Hepatocyte (in vitro differentiated cells): ENCODE measurements at regions not wholly inside any gene's neighbourhood (a gene's known extent, or its start where the extent isn't known, plus 50 kb on each side); places are given as distances from the start of the nearest gene placed in this dataset.

Experiments used
- DNase-seq: peaks from one replicate; pipeline ENCODE4 v3.0.0-alpha.2; 2016; ENCODE audit warnings: low spot score
- H2AFZ ChIP-seq: fragments of 200-600 bp; sonication (generic); 2 replicates; pipeline ENCODE4 v1.6.0; 2016; ENCODE audit warnings: antibody characterized with exemption, mild to moderate bottlenecking
- H3K27ac ChIP-seq: fragments of 200-600 bp; sonication (generic); 2 replicates; pipeline ENCODE4 v1.5.1; 2016; ENCODE audit warnings: mild to moderate bottlenecking
- H3K27me3 ChIP-seq: fragments of 200-600 bp; sonication (generic); 2 replicates; pipeline ENCODE4 v1.6.1; 2016
- H3K36me3 ChIP-seq: fragments of 200-600 bp; sonication (generic); replicated peaks from 2 replicates; pipeline ENCODE4 v1.5.1; 2016; ENCODE audit warnings: low read depth; ENCODE audit not compliant: insufficient read depth
- H3K4me1 ChIP-seq: fragments of 200-600 bp; sonication (generic); 2 replicates; pipeline ENCODE4 v1.5.1; 2016; ENCODE audit warnings: mild to moderate bottlenecking, moderate library complexity; ENCODE audit not compliant: insufficient read depth
- H3K4me2 ChIP-seq: fragments of 200-600 bp; sonication (generic); 2 replicates; pipeline ENCODE4 v1.6.0; 2016
- H3K4me3 ChIP-seq: fragments of 200-600 bp; sonication (generic); 2 replicates; pipeline ENCODE4 v1.5.1; 2016; ENCODE audit warnings: mild to moderate bottlenecking
- H3K79me2 ChIP-seq: fragments of 200-600 bp; sonication (generic); 2 replicates; pipeline ENCODE4 v1.6.0; 2017; ENCODE audit warnings: mild to moderate bottlenecking
- H3K9me2 ChIP-seq: fragments of 200-600 bp; sonication (generic); replicated peaks from 2 replicates; pipeline ENCODE4 v1.6.0; 2017; ENCODE audit warnings: mild to moderate bottlenecking; ENCODE audit not compliant: insufficient read depth
- H3K9me3 ChIP-seq: fragments of 200-600 bp; sonication (generic); 2 replicates; pipeline ENCODE4 v1.5.1; 2016; ENCODE audit warnings: low read depth, mild to moderate bottlenecking
- H4K20me1 ChIP-seq: fragments of 200-600 bp; sonication (generic); 2 replicates; pipeline ENCODE4 v1.6.0; 2016; ENCODE audit warnings: mild to moderate bottlenecking; ENCODE audit not compliant: insufficient read depth, poor library complexity, severe bottlenecking
- CTCF ChIP-seq: fragments of 200-600 bp; sonication (generic); IDR thresholded peaks from 2 replicates; pipeline ENCODE4 v1.5.1; 2016; ENCODE audit warnings: antibody characterized with exemption, mild to moderate bottlenecking; ENCODE audit not compliant: poor library complexity
- EZH2 ChIP-seq: fragments of 200-600 bp; sonication (generic); IDR thresholded peaks from 2 replicates; pipeline ENCODE4 v1.6.1; 2016; ENCODE audit warnings: antibody characterized with exemption, mild to moderate bottlenecking, borderline replicate concordance
- EZH2phosphoT487 ChIP-seq: fragments of 200-600 bp; sonication (generic); IDR thresholded peaks from one replicate; pipeline ENCODE4 v1.6.1; 2018; ENCODE audit warnings: antibody characterized with exemption, mild to moderate bottlenecking, low read depth, moderate library complexity; ENCODE audit not compliant: unreplicated experiment, severe bottlenecking
- WGBS: methylation state at CpG from one replicate; pipeline ENCODE4 v1.1.6; 2016; ENCODE audit warnings: low lambda C conversion rate; ENCODE audit errors: missing lambda C conversion rate; 5-methylcytosine and 5-hydroxymethylcytosine counted together

GRCh38 chr19:28331596-28331995, 881.4 kb downstream of the UQCRFS1 start:
- DNase-seq: no peak
- no peak overlapping the region for H2AFZ ChIP-seq
- no peaks in the 10 kb centered on the region for H3K4me1 ChIP-seq
- TF ChIP-seq EZH2 (no peak), CTCF (no peak), EZH2phosphoT487 (no peak)
- H3K9me2 ChIP-seq: no peaks in the 10 kb centered on the region
- no peaks in the 10 kb centered on the region for H4K20me1 ChIP-seq
- H3K4me2 ChIP-seq: no peak overlapping the region
- no peak overlapping the region for H3K4me3 ChIP-seq
- H3K79me2 ChIP-seq: no peaks in the 10 kb centered on the region
- no peaks in the 10 kb centered on the region for H3K27me3 ChIP-seq
- no peaks in the 10 kb centered on the region for H3K9me3 ChIP-seq
- 87% methylated on average over 7 of the region's 7 CpGs for WGBS
- H3K27ac ChIP-seq: no peak overlapping the region
- no peaks in the 10 kb centered on the region for H3K36me3 ChIP-seq

GRCh38 chr19:28330831-28331230, 882.1 kb downstream of the UQCRFS1 start:
- Histone ChIP-seq H3K4me2 (no peak overlapping the region), H3K4me1 (no peaks in the 10 kb centered on the region), H2AFZ (no peak overlapping the region), H3K9me2 (no peaks in the 10 kb centered on the region), H4K20me1 (no peaks in the 10 kb centered on the region), H3K4me3 (no peak overlapping the region), H3K9me3 (no peaks in the 10 kb centered on the region), H3K27me3 (no peaks in the 10 kb centered on the region), H3K27ac (no peak overlapping the region), H3K36me3 (no peaks in the 10 kb centered on the region), H3K79me2 (no peaks in the 10 kb centered on the region)
- TF ChIP-seq CTCF (no peak), EZH2phosphoT487 (no peak), EZH2 (no peak)
- DNase-seq: no peak
- WGBS: 52% methylated on average over 1 of the region's 1 CpG

- no peak overlapping the region for H3K27ac ChIP-seq
- H3K4me2 ChIP-seq: no peak overlapping the region
Measured at GRCh38 chr19:28329429-28329828, 883.5 kb downstream of the UQCRFS1 start.

More at GRCh38 chr19:28329429-28329828, 883.5 kb downstream of the UQCRFS1 start:
- no peaks in the 10 kb centered on the region for H3K9me2 ChIP-seq
- H3K9me3 ChIP-seq: no peaks in the 10 kb centered on the region
- H4K20me1 ChIP-seq: no peaks in the 10 kb centered on the region
- H3K36me3 ChIP-seq: no peaks in the 10 kb centered on the region
- no peaks in the 10 kb centered on the region for H3K4me1 ChIP-seq
- H3K79me2 ChIP-seq: no peaks in the 10 kb centered on the region
- WGBS: 87% methylated on average over 4 of the region's 4 CpGs
- H2AFZ ChIP-seq: no peak overlapping the region
- H3K27me3 ChIP-seq: no peaks in the 10 kb centered on the region
- no peak for TF ChIP-seq EZH2phosphoT487
- TF ChIP-seq EZH2: no peak
- TF ChIP-seq CTCF: no peak
- DNase-seq: no peak
- no peak overlapping the region for H3K4me3 ChIP-seq
